Activated CD8-positive, alpha-beta T cell treated with anti-CD3 and anti-CD28 coated beads, Interleukin-2, amount 10 ng/mL, durations not matched to agents 7 days and 5 days (primary cell): ENCODE measurements at regions not wholly inside any gene's neighbourhood (a gene's known extent, or its start where the extent isn't known, plus 50 kb on each side); places are given as distances from the start of the nearest gene placed in this dataset.
"Not testable (repeated sequence)": the region's sequence is repeated elsewhere in the genome, so short reads cannot be mapped to it uniquely, and the experiment has no call there.

Source experiments
- ATAC-seq: fragments of 150-1000 bp; cut with Tn5 transposase; one replicate; pipeline ENCODE4 v1.10.0; 2021; ENCODE audit warnings: moderate library complexity
- CTCF ChIA-PET: fragments of 350-600 bp; sonication (Branson Sonifier 250); formaldehyde crosslinking; loops from one replicate; lab custom pipeline; 2021; ENCODE audit warnings: antibody characterized with exemption; lab: Charles Lee
- POLR2A ChIA-PET: fragments of 350-600 bp; sonication (Branson Sonifier 250); formaldehyde crosslinking; loops from one replicate; lab custom pipeline; 2021; ENCODE audit warnings: antibody characterized with exemption; lab: Charles Lee
- DNase-seq: peaks from one replicate; pipeline ENCODE4 v3.0.0-alpha.2; 2020
- H3K27ac Mint-ChIP-seq: one replicate; pipeline ENCODE4 v1.8.0; 2021; ENCODE audit warnings: mild to moderate bottlenecking, mixed read lengths
- H3K27me3 Mint-ChIP-seq: one replicate; pipeline ENCODE4 v1.8.0; 2021; ENCODE audit warnings: low read depth, mixed read lengths
- H3K36me3 Mint-ChIP-seq: one replicate; pipeline ENCODE4 v1.8.0; 2021; ENCODE audit warnings: low read depth, mixed read lengths
- H3K4me1 Mint-ChIP-seq: one replicate; pipeline ENCODE4 v1.8.0; 2021; ENCODE audit warnings: low read depth, mixed read lengths
- H3K4me3 Mint-ChIP-seq: one replicate; pipeline ENCODE4 v1.8.0; 2021; ENCODE audit warnings: mild to moderate bottlenecking, mixed read lengths
- H3K9me3 Mint-ChIP-seq: one replicate; pipeline ENCODE4 v1.8.0; 2022; ENCODE audit warnings: mixed read lengths; ENCODE audit not compliant: insufficient read depth

- ChIA-PET CTCF (no interaction called here), POLR2A (no interaction called here)
- Mint-ChIP-seq H3K9me3 (peaks cover 3% of the 10 kb centered on the region), H3K27me3 (no peaks in the 10 kb centered on the region), H3K27ac (no peak overlapping the region), H3K36me3 (no peaks in the 10 kb centered on the region), H3K4me3 (no peak overlapping the region), H3K4me1 (no peaks in the 10 kb centered on the region)
- DNase-seq (no peak), ATAC-seq (no peak)
Observed at GRCh38 chr13:87820241-87820640, 149.1 kb downstream of the SLITRK5 start.

- CTCF ChIA-PET: no interaction called here
Observed at GRCh38 chr13:87821512-87821911, 150.3 kb downstream of the SLITRK5 start.

GRCh38 chr13:87826301-87826700, 155.1 kb downstream of the SLITRK5 start:
- ATAC-seq, H3K27me3 Mint-ChIP-seq, H3K9me3 Mint-ChIP-seq, H3K4me3 Mint-ChIP-seq, CTCF ChIA-PET, H3K36me3 Mint-ChIP-seq, DNase-seq, H3K27ac Mint-ChIP-seq, POLR2A ChIA-PET, H3K4me1 Mint-ChIP-seq: not testable (repeated sequence)

More at GRCh38 chr13:87821512-87821911, 150.3 kb downstream of the SLITRK5 start:
- Mint-ChIP-seq H3K4me1 (no peaks in the 10 kb centered on the region), H3K4me3 (no peak overlapping the region), H3K9me3 (peaks cover 3% of the 10 kb centered on the region), H3K27me3 (no peaks in the 10 kb centered on the region), H3K27ac (no peak overlapping the region), H3K36me3 (no peaks in the 10 kb centered on the region)
- POLR2A ChIA-PET: no interaction called here
- no peak for DNase-seq
- no peak for ATAC-seq

- H3K9me3 Mint-ChIP-seq: no peaks in the 10 kb centered on the region
- no peaks in the 10 kb centered on the region for H3K4me1 Mint-ChIP-seq
- H3K27ac Mint-ChIP-seq: no peak overlapping the region
- no peaks in the 10 kb centered on the region for H3K27me3 Mint-ChIP-seq
- DNase-seq (no peak), ATAC-seq (no peak)
- H3K4me3 Mint-ChIP-seq: no peak overlapping the region
- CTCF ChIA-PET: no interaction called here
- H3K36me3 Mint-ChIP-seq: no peaks in the 10 kb centered on the region
- POLR2A ChIA-PET: no interaction called here
Observed at GRCh38 chr13:87827479-87827878, 156.3 kb downstream of the SLITRK5 start.

- ChIA-PET CTCF (no interaction called here), POLR2A (no interaction called here)
- Mint-ChIP-seq H3K4me3 (no peak overlapping the region), H3K9me3 (no peaks in the 10 kb centered on the region), H3K27me3 (no peaks in the 10 kb centered on the region), H3K4me1 (no peaks in the 10 kb centered on the region), H3K27ac (no peak overlapping the region), H3K36me3 (no peaks in the 10 kb centered on the region)
- ATAC-seq: no peak
- no peak for DNase-seq
Observed at GRCh38 chr13:87837522-87837921, 166.4 kb downstream of the SLITRK5 start.

- no peak for DNase-seq
- Mint-ChIP-seq H3K4me1 (no peaks in the 10 kb centered on the region), H3K9me3 (no peaks in the 10 kb centered on the region), H3K36me3 (no peaks in the 10 kb centered on the region), H3K4me3 (no peak overlapping the region), H3K27me3 (no peaks in the 10 kb centered on the region), H3K27ac (no peak overlapping the region)
- no peak for ATAC-seq
- CTCF ChIA-PET: no interaction called here
- POLR2A ChIA-PET: no interaction called here
Observed at GRCh38 chr13:87837946-87838345, 166.8 kb downstream of the SLITRK5 start.

GRCh38 chr13:87851410-87851809, 180.2 kb downstream of the SLITRK5 start:
- ChIA-PET POLR2A (no interaction called here), CTCF (no interaction called here)
- Mint-ChIP-seq H3K27ac (no peak overlapping the region), H3K4me3 (no peak overlapping the region), H3K4me1 (no peaks in the 10 kb centered on the region), H3K27me3 (no peaks in the 10 kb centered on the region), H3K9me3 (peaks cover 5% of the 10 kb centered on the region), H3K36me3 (no peaks in the 10 kb centered on the region)
- no peak for ATAC-seq
- no peak for DNase-seq

GRCh38 chr13:87855553-87855952, 184.4 kb downstream of the SLITRK5 start:
- ATAC-seq (no peak), DNase-seq (no peak)
- Mint-ChIP-seq H3K27me3 (no peaks in the 10 kb centered on the region), H3K36me3 (no peaks in the 10 kb centered on the region), H3K4me3 (no peak overlapping the region), H3K27ac (no peak overlapping the region), H3K4me1 (no peaks in the 10 kb centered on the region), H3K9me3 (peaks cover 5% of the 10 kb centered on the region)
- POLR2A ChIA-PET: no interaction called here
- CTCF ChIA-PET: no interaction called here

- Mint-ChIP-seq H3K4me1 (no peaks in the 10 kb centered on the region), H3K27me3 (no peaks in the 10 kb centered on the region), H3K9me3 (no peaks in the 10 kb centered on the region), H3K36me3 (no peaks in the 10 kb centered on the region), H3K4me3 (no peak overlapping the region), H3K27ac (no peak overlapping the region)
- ChIA-PET POLR2A (no interaction called here), CTCF (no interaction called here)
- ATAC-seq (no peak), DNase-seq (no peak)
Observed at GRCh38 chr13:87859261-87859660, 188.1 kb downstream of the SLITRK5 start.

GRCh38 chr13:87867426-87867825, 196.3 kb downstream of the SLITRK5 start:
- Mint-ChIP-seq H3K27me3 (no peaks in the 10 kb centered on the region), H3K4me3 (no peak overlapping the region), H3K9me3 (no peaks in the 10 kb centered on the region), H3K4me1 (no peaks in the 10 kb centered on the region), H3K36me3 (no peaks in the 10 kb centered on the region), H3K27ac (no peak overlapping the region)
- CTCF ChIA-PET: no interaction called here
- ATAC-seq (no peak), DNase-seq (no peak)
- POLR2A ChIA-PET: no interaction called here

- CTCF ChIA-PET: no interaction called here
- DNase-seq: no peak
Observed at GRCh38 chr13:87868731-87869130, 197.6 kb downstream of the SLITRK5 start.

GRCh38 chr13:87872813-87873212, 201.6 kb downstream of the SLITRK5 start:
- no peak for DNase-seq
- no peak overlapping the region for H3K4me3 Mint-ChIP-seq
- H3K27ac Mint-ChIP-seq: no peak overlapping the region
- H3K9me3 Mint-ChIP-seq: no peaks in the 10 kb centered on the region
- no peaks in the 10 kb centered on the region for H3K27me3 Mint-ChIP-seq
- H3K36me3 Mint-ChIP-seq: no peaks in the 10 kb centered on the region
- ChIA-PET POLR2A (no interaction called here), CTCF (no interaction called here)
- no peak for ATAC-seq
- H3K4me1 Mint-ChIP-seq: no peaks in the 10 kb centered on the region

More at GRCh38 chr13:87868731-87869130, 197.6 kb downstream of the SLITRK5 start:
- H3K36me3 Mint-ChIP-seq: no peaks in the 10 kb centered on the region
- H3K4me1 Mint-ChIP-seq: no peaks in the 10 kb centered on the region
- H3K4me3 Mint-ChIP-seq: no peak overlapping the region
- H3K27me3 Mint-ChIP-seq: no peaks in the 10 kb centered on the region
- H3K27ac Mint-ChIP-seq: no peak overlapping the region
- H3K9me3 Mint-ChIP-seq: no peaks in the 10 kb centered on the region
- ATAC-seq: no peak
- POLR2A ChIA-PET: no interaction called here

- H3K36me3 Mint-ChIP-seq: no peaks in the 10 kb centered on the region
- H3K9me3 Mint-ChIP-seq: peaks cover 3% of the 10 kb centered on the region
- DNase-seq (no peak), ATAC-seq (no peak)
- ChIA-PET CTCF (no interaction called here), POLR2A (no interaction called here)
- H3K27me3 Mint-ChIP-seq: no peaks in the 10 kb centered on the region
- H3K4me3 Mint-ChIP-seq: no peak overlapping the region
- H3K27ac Mint-ChIP-seq: no peak overlapping the region
- H3K4me1 Mint-ChIP-seq: no peaks in the 10 kb centered on the region
Observed at GRCh38 chr13:87877477-87877876, 206.3 kb downstream of the SLITRK5 start.
